GM19240 (cell line): ENCODE measurements at regions not wholly inside any gene's neighbourhood (a gene's known extent, or its start where the extent isn't known, plus 50 kb on each side); places are given as distances from the start of the nearest gene placed in this dataset.
"Not testable (repeated sequence)": the region's sequence is repeated elsewhere in the genome, so short reads cannot be mapped to it uniquely, and the experiment has no call there.

ENCODE experiments used
- DNase-seq: peaks from one replicate; pipeline ENCODE4 v3.0.0; 2011; ENCODE audit warnings: low spot score; ENCODE audit not compliant: insufficient read length

GRCh38 chr1:168490306-168490705 is 53.5 kb downstream of the XCL2 start:
- no peak for DNase-seq

DNA sequence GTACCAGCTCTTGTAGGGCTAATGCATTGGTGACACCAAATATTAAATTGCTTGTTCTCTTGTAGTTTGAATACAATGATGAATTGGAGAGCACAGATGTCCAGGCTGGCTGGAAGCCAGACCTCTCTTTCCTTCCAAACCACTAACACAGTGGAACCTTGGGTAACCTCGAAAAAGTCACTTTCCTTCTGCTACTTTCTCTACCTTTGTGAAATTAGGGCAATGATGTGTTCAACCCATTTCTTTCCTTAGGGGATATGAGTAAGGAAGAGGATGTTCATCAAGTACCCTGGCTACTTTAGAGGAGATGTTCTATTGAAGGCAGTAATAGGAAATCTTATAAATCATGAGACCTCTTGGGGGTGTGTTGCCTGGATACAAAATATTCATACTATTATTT is 55.7 kb downstream of the XCL2 start:
- no peak for DNase-seq

DNA sequence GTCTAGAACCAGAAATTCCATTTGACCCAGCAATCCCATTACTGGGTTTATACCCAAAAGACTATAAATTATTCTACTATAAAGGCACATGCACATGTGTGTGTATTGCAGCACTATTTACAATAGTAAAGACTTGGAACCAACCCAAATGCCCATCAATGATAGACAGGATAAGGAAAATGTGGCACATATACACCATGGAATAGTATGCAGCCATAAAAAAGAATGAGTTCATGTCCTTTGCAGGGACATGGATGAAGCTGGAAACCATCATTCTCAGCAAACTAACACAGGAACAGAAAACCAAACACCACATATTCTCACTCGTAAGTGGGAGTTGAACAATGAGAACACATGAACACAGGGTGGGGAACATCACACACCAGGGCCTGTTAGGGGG is 57.0 kb downstream of the XCL2 start:
- not testable (repeated sequence) for DNase-seq

- no peak for DNase-seq
Observed at GRCh38 chr1:168485048-168485447, 58.7 kb downstream of the XCL2 start.

DNA sequence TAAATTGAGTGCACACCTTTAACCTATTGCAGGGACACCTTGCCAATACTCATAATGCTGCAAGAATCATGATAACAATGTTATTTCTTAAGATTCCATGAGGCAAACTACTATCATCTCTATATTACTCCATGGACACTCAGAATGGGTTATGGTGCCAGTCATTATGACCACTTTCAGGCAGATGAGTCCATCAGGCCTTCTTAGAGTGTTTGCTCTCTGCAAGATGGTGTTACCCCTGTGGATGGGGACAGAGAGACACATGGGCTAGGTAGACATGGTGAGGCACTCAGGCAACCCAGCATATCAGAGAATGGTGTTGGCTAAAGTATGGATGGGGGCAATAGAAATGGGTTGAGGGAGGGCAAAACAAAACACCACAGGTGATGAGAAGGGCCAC is 59.7 kb downstream of the XCL2 start:
- no peak for DNase-seq

DNA sequence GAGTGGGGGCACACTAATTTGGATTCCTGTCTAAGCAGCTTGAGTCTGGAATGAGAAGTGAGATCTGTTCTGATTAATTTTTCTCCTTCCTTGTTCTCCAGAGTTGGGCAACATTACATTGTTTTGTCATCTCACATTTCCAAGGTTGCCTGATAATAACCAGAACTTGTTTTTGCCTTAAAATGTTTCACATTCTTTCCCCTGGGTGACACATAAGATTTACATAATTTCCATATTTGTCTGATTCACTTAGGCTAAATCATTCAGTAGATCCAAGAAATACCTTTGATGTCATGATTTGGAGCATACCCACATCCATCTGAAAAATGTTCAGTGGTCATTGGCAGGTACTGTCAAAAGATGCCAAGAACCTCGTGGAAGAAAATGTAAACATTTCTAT is 60.3 kb downstream of the XCL2 start:
- no peak for DNase-seq

DNA sequence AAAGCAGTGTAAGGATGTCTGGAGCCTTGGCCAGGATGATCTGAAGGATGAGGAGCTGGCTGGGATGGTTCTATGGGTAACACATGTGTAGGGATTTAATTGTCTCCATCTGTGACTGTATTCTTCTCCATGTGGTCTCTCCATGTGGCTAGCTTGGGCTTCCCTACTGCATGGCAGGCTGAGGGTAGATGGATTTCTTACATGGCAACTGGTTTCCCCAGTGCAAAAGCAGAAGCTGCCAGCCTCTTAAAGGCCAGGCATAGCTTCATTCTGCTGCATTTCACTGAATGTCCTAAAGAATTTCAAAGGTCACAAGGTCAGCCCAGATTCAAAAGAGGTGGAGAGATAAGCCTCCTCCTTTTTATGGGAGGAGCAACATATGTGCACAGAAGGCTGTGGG is 61.7 kb downstream of the XCL2 start:
- DNase-seq, result no peak

DNA sequence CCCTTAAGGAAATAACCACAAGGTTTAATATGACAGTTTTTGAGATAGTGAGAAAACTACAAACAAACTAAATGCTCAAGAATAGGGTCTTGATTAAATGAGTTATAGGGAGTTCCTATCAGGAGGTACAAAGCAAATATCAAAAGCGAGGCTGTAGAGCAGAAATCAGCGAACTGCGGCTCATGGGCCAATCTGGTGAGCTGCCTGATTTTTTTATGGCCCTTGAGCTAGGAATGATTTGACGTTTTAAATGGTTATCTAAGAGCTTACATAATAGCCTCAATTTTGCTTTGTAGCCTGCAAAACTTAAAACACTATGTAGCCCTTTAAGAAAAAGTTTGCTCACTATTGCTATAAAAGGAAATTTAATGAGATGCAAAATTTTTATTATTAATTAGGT is 62.2 kb downstream of the XCL2 start:
- no peak for DNase-seq

DNA sequence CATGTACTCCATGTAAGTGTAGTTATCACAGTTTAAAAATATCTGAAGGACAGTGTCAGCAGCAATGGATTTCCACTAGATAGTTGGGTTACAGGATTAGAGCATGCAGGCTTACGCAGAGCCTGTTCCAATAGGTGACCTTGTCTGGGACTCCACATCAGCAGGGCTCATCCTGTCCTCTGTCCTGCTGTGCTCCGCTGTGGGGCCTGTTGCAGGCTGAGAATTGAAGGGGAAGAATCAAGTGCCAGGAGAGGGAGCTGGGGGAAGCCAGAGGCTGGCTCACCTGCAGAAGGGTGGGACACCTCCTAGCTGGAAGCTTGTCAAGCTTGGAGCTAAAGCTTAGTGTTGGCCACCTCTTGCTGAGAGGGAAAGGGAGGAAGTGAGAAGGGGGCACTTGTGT is 62.8 kb downstream of the XCL2 start:
- no peak for DNase-seq

DNA sequence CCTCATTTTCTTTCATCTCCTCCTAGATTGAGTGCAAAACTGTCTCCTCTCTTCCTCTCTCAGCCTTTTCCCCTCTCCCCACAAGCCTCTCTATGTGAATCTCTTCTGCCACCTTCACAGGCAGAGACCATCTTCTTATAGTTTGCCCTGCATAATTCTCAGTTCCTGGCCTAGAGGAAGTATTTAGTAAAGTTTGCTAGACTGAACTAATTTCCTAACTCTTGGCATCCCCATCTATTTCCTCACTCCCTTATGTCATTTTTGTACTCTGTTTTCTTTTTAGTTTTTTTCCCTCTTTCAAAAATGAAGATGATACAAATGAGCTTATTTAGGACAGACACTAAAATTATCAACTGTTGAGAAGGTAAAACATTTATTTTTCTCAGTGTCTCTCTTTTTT is 66.0 kb downstream of the XCL2 start:
- no peak for DNase-seq

- no peak for DNase-seq
Observed at GRCh38 chr1:168476588-168477385, 67.0 kb downstream of the XCL2 start.

- no peak for DNase-seq
Observed at GRCh38 chr1:168474322-168474721, 69.5 kb downstream of the XCL2 start.

DNA sequence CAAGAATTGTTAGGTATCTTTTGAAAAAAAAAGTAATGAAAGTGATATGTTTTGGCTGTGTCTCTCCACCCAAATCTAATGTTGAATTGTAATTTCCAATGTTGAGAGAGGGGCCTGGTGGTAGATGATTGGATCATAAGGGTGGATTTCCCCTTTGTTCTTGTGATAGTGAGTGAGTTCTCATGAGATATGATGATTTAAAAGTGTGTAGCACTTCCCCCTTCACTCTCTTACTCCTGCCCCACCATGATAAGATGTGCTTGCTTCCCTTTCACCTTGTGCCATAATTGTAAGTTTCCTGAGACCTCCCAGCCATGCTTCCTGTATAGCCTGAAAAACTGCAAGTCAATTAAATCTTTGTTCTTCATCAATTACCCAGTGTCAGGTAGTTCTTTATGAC is 70.7 kb downstream of the XCL2 start:
- DNase-seq, result no peak

- DNase-seq, result no peak
Observed at GRCh38 chr1:168472223-168472622, 71.6 kb downstream of the XCL2 start.

DNA sequence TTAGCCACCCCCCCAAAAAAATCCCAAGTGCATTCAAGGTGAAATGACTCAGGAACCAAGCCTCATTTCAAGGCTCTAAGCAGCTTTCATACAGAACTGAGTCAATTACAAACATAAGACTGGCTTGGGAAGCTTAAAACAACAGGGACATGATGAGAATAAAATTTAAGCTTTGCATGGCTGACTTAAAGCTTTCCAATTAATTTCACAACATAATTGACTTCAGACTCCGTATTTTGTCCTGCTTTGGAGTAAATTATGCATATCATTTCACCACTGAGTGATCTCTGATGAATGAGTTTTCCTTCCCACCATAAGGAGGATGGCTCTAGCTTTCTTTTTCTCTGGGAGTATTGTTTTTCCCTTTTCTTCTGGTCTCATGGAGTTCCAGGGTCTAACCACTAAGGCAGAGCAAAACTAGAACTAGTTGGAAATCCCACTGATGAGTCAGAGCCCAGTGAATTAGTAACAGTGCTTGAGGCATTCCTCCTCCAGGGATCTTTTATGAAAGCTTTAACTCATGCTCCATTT is 72.8 kb downstream of the XCL2 start:
- no peak for DNase-seq

GRCh38 chr1:168469690-168470089 is 74.1 kb downstream of the XCL2 start:
- no peak for DNase-seq

GRCh38 chr1:168468822-168469221 is 75.0 kb downstream of the XCL2 start:
- DNase-seq, result no peak

GRCh38 chr1:168468042-168468809 is 75.6 kb downstream of the XCL2 start:
- DNase-seq, result no peak

- no peak for DNase-seq
Observed at GRCh38 chr1:168467452-168467851, 76.3 kb downstream of the XCL2 start.

DNA sequence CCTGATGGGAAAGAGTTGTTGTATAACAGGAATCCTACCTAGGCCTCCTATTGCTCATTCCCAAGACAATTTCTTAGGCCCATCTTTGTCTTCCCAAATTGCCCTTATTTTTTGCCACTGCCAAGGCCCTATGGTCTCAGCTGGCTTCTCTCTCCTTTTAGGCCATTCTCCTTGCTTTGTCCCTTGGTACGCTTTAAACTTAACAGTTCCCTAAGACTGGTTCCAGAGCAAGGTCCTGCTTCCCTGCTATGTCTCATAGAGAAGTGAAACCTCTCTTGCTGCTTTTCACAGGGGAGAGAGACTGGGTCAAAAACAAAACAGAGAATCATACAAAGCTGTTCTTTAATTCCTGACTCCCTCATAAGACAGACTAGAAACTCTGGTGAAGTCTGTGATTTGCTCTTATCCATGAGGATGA is 77.1 kb downstream of the XCL2 start:
- DNase-seq, result peak; percentile 24

- DNase-seq, result peak; percentile 12
Observed at GRCh38 chr1:168466092-168466713, 77.6 kb downstream of the XCL2 start.

GRCh38 chr1:168461108-168461507 is 82.7 kb downstream of the XCL2 start:
- not testable (repeated sequence) for DNase-seq
